Cardiac fibroblast (primary cell): ENCODE measurements at regions not wholly inside any gene's neighbourhood (a gene's known extent, or its start where the extent isn't known, plus 50 kb on each side); places are given as distances from the start of the nearest gene placed in this dataset.

Source experiments
- DNase-seq, 2 donors: peaks; one replicate each; pipeline versions ENCODE4 v3.0.0 to v3.0.0-alpha.2; 2010; ENCODE audit warnings: low read depth in 2 of 2
- H3K4me3 ChIP-seq, 2 donors: replicated peaks in 1 of 2; 1 replicate in 1 of 2; 2 replicates in 1 of 2; pipeline ENCODE4 v1.5.1; 2011; ENCODE audit warnings: low read depth in 2 of 2, low read length in 2 of 2, mild to moderate bottlenecking in 2 of 2, moderate library complexity in 1 of 2
- CTCF ChIP-seq: IDR thresholded peaks from one replicate; pipeline ENCODE4 v1.5.1; 2011; ENCODE audit warnings: low read depth, mild to moderate bottlenecking, low read length, inconsistent platforms

- no peak for TF ChIP-seq CTCF
- no peak for DNase-seq
- H3K4me3 ChIP-seq: no peak overlapping the region
Observed at GRCh38 chr6:24060982-24061754, 64.8 kb upstream of the NRSN1 start.

GRCh38 chr6:24064106-24064505, 61.9 kb upstream of the NRSN1 start:
- DNase-seq: no peak
- TF ChIP-seq CTCF: no peak
- no peak overlapping the region for H3K4me3 ChIP-seq

- no peak for TF ChIP-seq CTCF
- no peak overlapping the region for H3K4me3 ChIP-seq
- no peak for DNase-seq
Observed at GRCh38 chr6:24064832-24065231, 61.2 kb upstream of the NRSN1 start.

- no peak overlapping the region for H3K4me3 ChIP-seq
- TF ChIP-seq CTCF: no peak
- no peak for DNase-seq
Observed at GRCh38 chr6:24069526-24069925, 56.5 kb upstream of the NRSN1 start.

GRCh38 chr6:24072038-24072746, 53.8 kb upstream of the NRSN1 start:
- no peak for DNase-seq
- TF ChIP-seq CTCF: no peak
- no peak overlapping the region for H3K4me3 ChIP-seq

GRCh38 chr6:24076011-24076410, 50.0 kb upstream of the NRSN1 start:
- no peak for DNase-seq
- TF ChIP-seq CTCF: no peak
- H3K4me3 ChIP-seq: no peak overlapping the region
